ENCODE measurements at regions not wholly inside any gene's neighbourhood (a gene's known extent, or its start where the extent isn't known, plus 50 kb on each side); places are given as distances from the start of the nearest gene placed in this dataset.
"Not testable (repeated sequence)": the region's sequence is repeated elsewhere in the genome, so short reads cannot be mapped to it uniquely, and the experiment has no call there.

- no peak for DNase-seq (ENCODE audit: low read depth in 2 of 2)
Observed at GRCh38 chr10:53440601-53441000, 668.0 kb upstream of the MBL2 start.

DNA sequence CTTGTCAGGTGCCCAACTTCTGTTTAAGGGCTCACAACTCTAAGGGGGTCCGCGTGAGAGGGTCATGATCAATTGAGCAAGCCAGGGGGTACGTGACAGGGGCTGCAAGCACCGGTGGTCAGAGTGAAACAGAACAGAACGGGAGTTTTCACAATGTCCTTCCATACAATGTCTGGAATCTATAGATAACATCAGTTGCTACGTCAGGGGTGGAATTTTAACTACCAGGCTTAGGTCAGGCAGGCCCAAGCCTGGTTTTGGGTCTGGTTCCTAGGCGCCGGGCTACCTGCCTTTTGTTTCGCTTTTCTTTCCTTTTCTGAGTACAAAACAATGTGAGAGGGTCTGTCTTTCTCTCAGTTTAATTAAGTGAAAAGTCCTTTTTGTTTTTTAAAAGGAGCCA lies 666.5 kb upstream of the MBL2 start:
- DNase-seq (ENCODE audit: low read depth in 2 of 2), result not testable (repeated sequence)

DNA sequence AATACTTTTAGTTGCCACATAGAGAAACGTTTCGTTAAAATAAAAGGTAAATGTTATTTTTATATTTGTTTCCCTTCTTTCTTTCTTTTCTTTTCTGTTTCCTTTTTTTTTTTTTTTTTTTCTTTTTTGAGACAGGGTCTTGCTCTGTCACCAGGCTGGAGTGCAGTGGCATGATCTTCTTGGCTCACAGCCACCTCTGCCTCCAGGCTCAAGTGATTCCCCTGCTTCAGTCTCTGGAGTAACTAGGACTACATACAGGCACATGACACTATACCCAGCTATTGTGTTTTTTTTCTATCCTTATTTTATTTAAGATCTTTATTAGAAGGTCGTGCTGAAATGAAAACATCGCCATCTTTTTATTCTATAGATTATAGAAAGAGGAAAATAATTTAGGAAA lies 661.8 kb upstream of the MBL2 start:
- DNase-seq (ENCODE audit: low read depth in 2 of 2), result no peak

DNA sequence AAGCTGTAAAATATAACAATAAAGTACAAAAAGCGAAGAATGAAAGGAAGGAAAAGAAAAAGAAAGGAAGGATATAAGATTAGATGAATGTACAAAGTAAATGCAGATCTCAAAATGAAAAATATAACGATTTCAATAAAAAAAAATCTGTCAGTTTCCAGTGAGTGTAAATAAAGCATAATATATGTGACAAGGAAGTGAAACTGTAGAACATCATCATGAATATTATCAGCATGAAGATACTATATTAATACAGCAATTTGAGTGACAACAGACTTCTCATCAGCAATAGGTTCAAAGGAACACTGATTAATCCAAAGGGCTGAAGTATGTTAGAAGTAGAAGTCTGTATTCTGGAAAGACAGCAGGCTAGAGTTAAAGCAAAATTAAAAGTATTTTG lies 659.5 kb upstream of the MBL2 start:
- no peak for DNase-seq (ENCODE audit: low read depth in 2 of 2)

GRCh38 chr10:53430974-53431373 lies 658.4 kb upstream of the MBL2 start:
- no peak for DNase-seq (ENCODE audit: low read depth in 2 of 2)

DNA sequence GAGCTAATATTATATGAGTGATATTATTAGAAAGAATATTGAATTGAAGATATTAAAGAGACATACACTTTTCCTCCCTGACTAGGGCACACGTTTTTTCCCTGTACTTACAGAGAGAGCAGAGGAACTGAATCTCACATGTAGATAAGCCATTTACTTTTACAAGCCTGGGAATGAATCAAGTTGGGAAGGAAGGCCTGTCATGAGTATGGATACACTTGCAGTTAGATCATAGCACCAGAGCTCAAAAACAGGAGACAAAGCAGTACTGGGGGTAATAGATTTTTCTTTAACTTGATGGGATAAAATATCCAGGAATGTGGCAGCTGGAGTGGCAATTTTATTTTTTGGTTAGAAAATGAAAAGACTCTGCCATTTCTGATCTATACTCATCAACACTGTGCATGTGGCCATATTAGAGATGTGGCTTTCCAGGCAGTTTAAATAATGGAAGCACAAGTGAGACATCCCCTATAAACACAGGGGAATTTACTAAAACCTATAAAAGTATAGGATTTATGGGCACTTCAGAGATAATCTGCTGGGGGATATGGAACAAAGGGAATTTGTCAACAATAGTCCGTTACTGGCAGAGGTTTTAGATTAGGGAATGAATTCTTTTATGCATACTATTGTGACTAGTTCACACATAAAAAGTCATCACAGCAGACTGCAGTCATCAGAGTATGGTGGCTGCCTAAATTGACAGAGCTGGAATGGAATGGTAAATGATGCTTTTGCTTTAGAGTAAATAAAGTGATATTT lies 657.7 kb upstream of the MBL2 start:
- no peak for DNase-seq (ENCODE audit: low read depth in 2 of 2)

DNA sequence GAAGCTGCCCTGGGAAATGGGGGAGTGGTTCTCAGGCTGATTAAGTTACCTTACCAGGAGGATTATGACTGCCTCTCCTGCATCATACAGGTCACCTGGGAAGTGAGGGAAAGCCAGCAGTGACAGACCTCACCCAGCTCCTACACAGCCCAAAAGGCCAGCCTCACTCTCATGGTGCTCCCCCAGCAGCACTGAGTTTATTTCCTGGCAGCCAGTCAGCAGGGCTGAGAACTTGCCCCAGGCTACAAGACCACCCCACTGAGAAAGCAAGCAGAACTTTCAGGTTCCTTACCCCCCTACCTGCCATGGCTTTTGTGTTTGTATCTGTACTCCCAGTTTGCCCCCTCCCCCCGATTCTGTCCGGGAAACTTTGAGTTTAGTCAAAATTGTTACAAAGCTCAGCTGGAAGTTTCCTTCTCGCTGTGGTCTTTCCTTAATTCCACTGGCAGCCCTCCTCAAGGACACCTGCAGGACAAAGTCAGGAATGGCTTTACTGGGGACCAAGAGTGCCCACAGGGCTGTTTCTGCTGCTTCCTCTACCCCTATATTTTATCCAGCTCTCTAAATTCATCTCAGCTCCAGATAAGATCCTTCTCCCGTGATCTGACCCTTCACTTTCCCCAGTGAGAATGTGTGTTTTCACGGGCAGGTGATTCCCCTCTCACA lies 649.8 kb upstream of the MBL2 start:
- no peak for DNase-seq (ENCODE audit: low read depth in 2 of 2)

GRCh38 chr10:53412651-53413050 lies 640.1 kb upstream of the MBL2 start:
- no peak for DNase-seq (ENCODE audit: low read depth in 2 of 2)

DNA sequence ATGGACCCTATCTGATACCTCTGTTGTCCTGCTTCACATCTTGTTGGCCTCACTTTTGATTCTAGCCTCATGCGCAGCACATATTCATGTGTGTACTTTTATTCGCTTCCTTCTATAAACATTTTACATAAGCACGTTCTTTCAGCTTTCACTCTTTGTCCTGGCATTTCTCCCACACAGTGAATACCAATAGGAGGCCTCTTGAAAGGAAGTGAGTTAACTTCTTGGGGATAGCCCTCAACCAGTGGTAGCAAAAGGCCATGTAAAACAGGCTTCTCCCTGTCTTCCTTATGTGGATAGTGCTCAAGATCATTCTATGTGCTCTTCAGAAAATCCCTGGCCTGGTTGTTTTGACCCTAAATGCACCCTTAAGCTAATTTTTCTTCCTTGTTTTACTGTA lies 633.9 kb upstream of the MBL2 start:
- peak in 1 of 2 donors; percentile 16 for DNase-seq (ENCODE audit: low read depth in 2 of 2)

DNA sequence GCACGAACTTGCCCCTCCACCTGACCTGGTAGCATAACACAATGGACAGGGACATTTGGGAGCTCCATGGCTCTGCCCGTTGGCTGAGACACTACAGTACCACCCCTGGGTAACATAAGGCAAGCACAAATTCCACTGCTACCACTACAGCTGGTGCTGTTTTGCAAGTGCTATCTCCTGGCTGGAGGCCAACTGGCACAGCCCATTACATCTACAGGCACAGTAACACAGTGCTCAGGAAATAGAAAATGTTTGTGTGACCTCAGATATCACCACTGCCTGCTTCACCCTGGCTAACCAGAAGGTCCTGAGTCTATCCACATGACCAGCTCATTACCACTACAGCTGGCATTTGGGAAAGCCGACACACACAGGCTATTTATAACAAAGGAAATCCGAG lies 631.1 kb upstream of the MBL2 start:
- DNase-seq (ENCODE audit: low read depth in 2 of 2), result peak in 1 of 2 donors; percentile 87

GRCh38 chr10:53402594-53402993 lies 630.0 kb upstream of the MBL2 start:
- DNase-seq (ENCODE audit: low read depth in 2 of 2), result no peak

- DNase-seq (ENCODE audit: low read depth in 2 of 2), result no peak
Observed at GRCh38 chr10:53401536-53401935, 629.0 kb upstream of the MBL2 start.

DNA sequence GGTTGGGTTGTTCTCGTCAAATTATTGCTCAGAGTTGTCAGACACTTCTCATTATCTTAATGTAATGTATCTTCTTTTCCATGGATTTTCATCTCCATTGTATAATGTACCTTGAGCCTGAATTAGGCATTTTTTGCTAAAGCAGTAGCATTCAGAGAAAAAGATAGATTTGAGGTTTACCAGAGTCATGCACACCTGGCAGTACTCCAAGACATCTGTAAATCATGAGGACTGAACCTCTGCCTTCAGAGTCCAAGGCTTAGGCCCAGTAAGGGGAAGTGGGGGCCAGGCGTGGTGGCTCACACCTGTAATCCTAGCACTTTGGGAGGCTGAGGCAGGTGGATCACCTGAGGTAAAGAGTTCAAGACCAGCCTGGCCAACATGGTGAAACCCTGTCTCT lies 624.3 kb upstream of the MBL2 start:
- no peak for DNase-seq (ENCODE audit: low read depth in 2 of 2)

DNA sequence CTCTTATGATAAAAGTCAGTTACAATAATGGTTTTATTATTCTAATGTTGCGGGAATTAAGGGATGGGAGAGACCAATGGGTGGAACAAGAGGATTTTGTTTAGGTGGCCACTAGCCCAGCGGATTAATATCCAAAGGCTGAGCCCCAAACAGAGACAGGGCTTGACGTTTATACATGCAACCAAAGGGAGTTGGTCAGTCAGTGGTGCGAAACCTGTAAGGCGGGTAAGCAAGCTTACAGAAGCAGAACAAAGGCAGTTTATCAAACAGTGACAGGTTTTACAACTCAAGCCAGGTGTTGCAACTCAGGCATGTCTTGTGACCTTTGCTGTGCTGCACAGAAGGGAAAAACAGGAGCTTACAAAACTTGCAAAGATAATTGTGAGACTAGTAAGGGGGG lies 622.9 kb upstream of the MBL2 start:
- no peak for DNase-seq (ENCODE audit: low read depth in 2 of 2)

DNA sequence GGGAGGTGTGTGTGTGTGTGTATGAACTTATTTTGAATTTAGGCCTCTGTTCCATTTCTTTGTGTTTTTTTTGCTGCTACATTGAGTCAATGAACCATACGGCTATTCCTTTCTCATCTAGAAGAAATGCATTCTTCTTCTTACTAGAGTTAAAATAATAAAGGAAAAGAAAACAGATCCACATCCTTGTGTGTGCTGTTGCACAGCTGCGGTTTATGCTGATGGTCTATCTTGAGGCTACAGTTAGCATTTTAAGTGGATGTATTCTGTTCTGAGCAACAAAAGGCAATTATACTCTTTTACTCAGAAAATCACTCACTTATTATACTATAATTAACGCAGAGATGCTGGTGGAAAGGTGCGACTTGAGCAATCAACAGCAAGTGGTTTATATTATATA lies 615.0 kb upstream of the MBL2 start:
- no peak for DNase-seq (ENCODE audit: low read depth in 2 of 2)

DNA sequence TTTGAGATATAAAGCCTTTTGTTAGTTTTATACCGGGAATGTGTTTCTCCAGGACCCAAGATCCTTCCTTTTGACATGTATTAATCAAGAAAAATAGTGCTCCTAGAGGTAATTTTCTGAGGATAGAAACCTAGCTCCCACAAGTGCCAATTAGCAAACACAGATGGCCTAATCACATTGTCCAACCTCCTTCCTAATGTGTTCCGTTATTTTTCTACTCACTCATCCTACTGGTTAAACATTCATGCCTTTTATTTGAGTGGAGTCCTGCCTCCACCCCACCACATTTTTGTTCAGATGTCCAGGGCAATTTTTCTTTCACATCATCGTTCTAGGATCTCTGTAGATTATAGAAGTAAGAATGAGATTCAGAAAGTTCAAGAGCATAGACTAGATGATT lies 610.0 kb upstream of the MBL2 start:
- no peak for DNase-seq (ENCODE audit: low read depth in 2 of 2)

DNA sequence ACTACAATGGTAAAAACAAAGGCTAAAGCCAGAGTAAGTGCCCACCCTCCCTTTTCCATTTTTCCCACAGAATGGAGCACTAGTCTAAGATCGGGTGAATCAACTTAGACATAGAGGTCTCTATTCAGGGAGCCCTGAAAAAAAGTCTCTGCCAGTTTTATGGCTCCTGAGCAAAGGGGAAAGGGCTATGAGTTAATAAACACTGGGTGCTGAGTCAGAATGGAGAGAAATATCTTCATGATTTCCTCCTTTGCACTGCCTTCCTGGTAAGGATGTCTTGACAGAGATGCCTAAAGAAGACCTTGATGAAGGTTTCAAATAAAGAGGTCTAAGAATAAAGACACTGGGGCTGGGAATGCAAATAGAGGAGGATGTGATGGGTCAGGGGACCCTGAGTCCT lies 607.4 kb upstream of the MBL2 start:
- no peak for DNase-seq (ENCODE audit: low read depth in 2 of 2)

DNA sequence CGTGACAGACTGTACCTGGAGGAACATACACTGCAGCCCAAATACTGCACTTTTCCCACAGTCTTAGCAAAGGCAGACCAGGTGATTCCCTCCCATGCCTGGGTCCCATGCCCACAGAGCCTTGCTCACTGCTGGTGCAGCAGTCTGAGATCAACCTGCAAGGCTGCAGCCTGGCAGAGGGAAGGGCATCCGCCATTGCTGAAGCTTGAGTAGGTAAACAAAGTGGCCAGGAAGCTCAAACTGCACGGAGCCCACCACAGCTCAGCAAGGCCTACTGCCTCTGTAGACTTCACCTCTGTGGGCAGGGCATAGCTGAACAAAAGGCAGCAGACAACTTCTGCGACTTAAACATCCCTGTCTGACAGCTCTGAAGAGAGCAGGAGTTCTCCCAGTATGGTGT lies 597.8 kb upstream of the MBL2 start:
- DNase-seq (ENCODE audit: low read depth in 2 of 2), result no peak

DNA sequence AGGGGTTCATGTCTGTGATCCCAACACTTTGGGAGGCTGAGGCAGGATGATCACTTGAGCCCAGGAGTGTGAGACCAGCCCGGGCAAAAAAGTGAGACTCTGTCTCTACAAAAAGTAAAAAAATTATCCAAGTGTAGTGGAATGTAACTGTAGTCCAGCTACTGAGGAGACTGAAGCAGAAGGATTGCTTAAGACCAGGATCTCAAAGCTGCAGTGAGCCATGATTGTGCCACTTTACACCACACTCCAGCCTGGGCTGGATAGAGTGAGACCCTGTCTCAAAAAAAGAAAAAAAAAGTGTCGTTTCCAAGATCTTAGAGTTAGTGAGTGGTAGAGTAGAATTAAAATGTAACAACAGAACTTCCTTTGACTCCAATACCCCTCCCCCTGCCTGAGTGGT lies 589.4 kb upstream of the MBL2 start:
- DNase-seq (ENCODE audit: low read depth in 2 of 2), result no peak

DNA sequence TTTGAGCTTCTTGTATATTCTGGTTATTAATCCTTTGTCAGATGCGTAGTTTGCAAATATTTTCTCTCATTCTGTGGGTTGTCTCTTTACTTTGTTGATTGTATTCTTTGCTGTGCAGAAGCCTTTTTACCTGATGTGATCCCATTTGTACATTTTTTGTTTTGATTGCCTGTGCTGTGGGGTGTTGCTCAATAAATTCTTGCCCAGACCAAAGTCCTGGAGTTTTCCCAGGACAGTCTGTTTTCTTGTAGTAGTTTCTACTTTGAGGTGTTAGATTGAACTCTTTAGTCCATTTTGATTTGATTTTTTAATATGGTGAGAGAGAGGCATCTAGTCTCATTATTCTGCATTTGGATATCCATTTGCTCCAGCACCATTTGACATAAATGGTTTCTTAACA lies 588.7 kb upstream of the MBL2 start:
- DNase-seq (ENCODE audit: low read depth in 2 of 2), result no peak

GRCh38 chr10:53358978-53359377 lies 586.4 kb upstream of the MBL2 start:
- not testable (repeated sequence) for DNase-seq (ENCODE audit: low read depth in 2 of 2)

DNA sequence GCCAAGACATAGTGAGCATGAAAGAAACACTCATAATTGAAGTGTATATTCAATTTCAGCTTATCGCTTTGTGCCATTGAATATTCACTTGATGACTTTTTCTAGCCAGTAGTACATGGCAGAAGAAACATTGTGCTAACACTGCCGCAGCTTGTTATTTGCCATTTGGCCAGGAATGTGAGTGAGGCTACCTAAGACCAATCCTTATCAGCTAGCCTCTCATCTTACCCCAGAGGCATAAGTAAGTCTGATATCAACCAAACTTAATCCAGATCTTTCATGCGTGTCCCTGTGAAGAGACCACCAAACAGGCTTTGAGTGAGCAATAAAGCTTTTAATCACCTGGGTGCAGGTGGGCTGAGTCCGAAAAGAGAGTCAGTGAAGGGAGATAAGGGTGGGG lies 586.0 kb upstream of the MBL2 start:
- no peak for DNase-seq (ENCODE audit: low read depth in 2 of 2)

GRCh38 chr10:53357587-53357986 lies 585.0 kb upstream of the MBL2 start:
- no peak for DNase-seq (ENCODE audit: low read depth in 2 of 2)

Data from lung microvascular endothelial cell (primary cell).